ENCODE measurements at regions not wholly inside any gene's neighbourhood (a gene's known extent, or its start where the extent isn't known, plus 50 kb on each side); places are given as distances from the start of the nearest gene placed in this dataset.
A peak's percentile ranks its signal among the peaks of the same experiment; 100 is the strongest.

DNA sequence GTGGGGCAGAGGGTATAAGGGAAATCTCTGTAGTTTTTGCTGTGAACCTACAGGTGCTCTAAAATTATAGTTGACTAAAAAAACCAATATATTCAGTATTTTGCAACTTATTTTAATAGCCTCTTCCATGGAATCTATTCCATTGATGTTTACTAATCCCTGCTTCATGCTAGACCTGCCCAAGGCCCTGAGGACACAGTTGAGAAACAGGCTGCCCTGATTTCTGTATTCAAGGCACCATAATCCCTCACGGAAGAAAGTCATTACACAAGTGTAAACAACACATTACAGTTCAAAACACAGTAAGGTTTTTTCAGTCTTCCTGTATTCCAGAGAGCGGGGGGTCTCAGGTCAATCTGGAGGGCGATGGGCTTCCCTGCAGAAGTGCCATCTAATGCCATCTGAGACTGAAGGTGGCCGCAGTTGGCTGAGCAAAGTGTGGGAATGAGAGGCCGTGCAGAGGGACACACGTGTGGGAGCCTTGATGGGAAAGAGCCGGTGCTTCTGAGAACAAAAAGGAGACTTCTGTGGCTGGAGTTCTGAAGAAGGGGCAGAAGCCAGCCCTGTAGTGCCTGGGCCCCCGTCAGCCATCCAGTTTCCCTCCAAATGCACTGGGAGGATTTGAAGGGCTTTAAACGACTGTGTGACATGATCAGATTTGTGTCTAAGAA, 146.9 kb downstream of the PTPN20 start:
- WGBS, result 88% methylated on average over 9 of the region's 9 CpGs
- H3K4me1 ChIP-seq, result no peaks in the 10 kb centered on the region
- H3K36me3 ChIP-seq, result no peaks in the 10 kb centered on the region
- H3K4me3 ChIP-seq, result no peak overlapping the region
- H3K27ac ChIP-seq, result no peak overlapping the region
- no peaks in the 10 kb centered on the region for H3K9me3 ChIP-seq
- peaks cover 3% of the 10 kb centered on the region for H3K27me3 ChIP-seq
- DNase-seq (ENCODE audit: low spot score in 2 of 2), result no peak
- TF ChIP-seq EP300 (IDR thresholded peaks at IDR 0.05) (no peak), POLR2A (IDR thresholded peaks at IDR 0.05) (no peak), CTCF (IDR thresholded peaks at IDR 0.05) (no peak), POLR2AphosphoS5 (IDR thresholded peaks at IDR 0.05) (no peak)

GRCh38 chr10:47058961-47059391, 147.7 kb downstream of the PTPN20 start:
- Histone ChIP-seq H3K27ac (no peak overlapping the region), H3K27me3 (peaks cover 3% of the 10 kb centered on the region), H3K36me3 (no peaks in the 10 kb centered on the region), H3K4me1 (no peaks in the 10 kb centered on the region), H3K4me3 (no peak overlapping the region), H3K9me3 (no peaks in the 10 kb centered on the region)
- TF ChIP-seq EP300 (IDR thresholded peaks at IDR 0.05), result no peak
- TF ChIP-seq POLR2AphosphoS5 (IDR thresholded peaks at IDR 0.05), result no peak
- TF ChIP-seq POLR2A (IDR thresholded peaks at IDR 0.05), result no peak
- no peak for TF ChIP-seq CTCF (IDR thresholded peaks at IDR 0.05)
- WGBS, result 61% methylated on average over 11 of the region's 11 CpGs
- peak in 1 of 2 donors; percentile 67 for DNase-seq (ENCODE audit: low spot score in 2 of 2)

- WGBS, result 97% methylated on average over 14 of the region's 15 CpGs
- peak in 1 of 2 donors; percentile 48 for DNase-seq (ENCODE audit: low spot score in 2 of 2)
- H3K4me3 ChIP-seq, result no peak overlapping the region
Observed at GRCh38 chr10:47059606-47060311, 148.5 kb downstream of the PTPN20 start.

DNA sequence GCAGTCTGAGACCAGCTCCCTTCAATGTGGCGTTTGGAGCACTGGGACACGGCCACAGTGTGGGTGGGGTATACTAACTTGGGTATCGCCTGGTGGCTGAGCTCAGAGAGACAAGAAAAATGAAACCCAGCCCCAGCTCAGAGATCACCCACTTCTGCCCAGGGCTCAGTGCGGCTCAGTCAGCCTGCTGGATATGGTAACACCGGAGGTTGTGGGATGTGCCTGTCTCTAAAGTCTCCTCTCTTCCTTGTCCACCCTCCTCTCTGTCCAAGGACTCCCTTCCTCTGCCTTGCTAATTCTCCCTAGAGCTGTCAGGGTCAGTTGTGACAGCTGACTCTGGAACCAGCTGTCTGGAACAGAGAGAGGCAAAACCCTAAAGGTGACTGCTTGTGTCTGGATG, 149.1 kb downstream of the PTPN20 start:
- Histone ChIP-seq H3K9me3 (no peaks in the 10 kb centered on the region), H3K27ac (no peak overlapping the region), H3K4me3 (no peak overlapping the region), H3K27me3 (peaks cover 3% of the 10 kb centered on the region), H3K36me3 (no peaks in the 10 kb centered on the region), H3K4me1 (no peaks in the 10 kb centered on the region)
- 97% methylated on average over 5 of the region's 5 CpGs for WGBS
- no peak for DNase-seq (ENCODE audit: low spot score in 2 of 2)
- TF ChIP-seq POLR2AphosphoS5 (IDR thresholded peaks at IDR 0.05) (no peak), POLR2A (IDR thresholded peaks at IDR 0.05) (no peak), EP300 (IDR thresholded peaks at IDR 0.05) (no peak), CTCF (IDR thresholded peaks at IDR 0.05) (no peak)

More at GRCh38 chr10:47059606-47060311, 148.5 kb downstream of the PTPN20 start:
- Histone ChIP-seq H3K9me3 (no peaks in the 10 kb centered on the region), H3K4me1 (no peaks in the 10 kb centered on the region), H3K27ac (no peak overlapping the region), H3K27me3 (peaks cover 3% of the 10 kb centered on the region), H3K36me3 (no peaks in the 10 kb centered on the region)
- TF ChIP-seq POLR2AphosphoS5 (IDR thresholded peaks at IDR 0.05) (no peak), EP300 (IDR thresholded peaks at IDR 0.05) (no peak), CTCF (IDR thresholded peaks at IDR 0.05) (no peak), POLR2A (IDR thresholded peaks at IDR 0.05) (no peak)

DNA sequence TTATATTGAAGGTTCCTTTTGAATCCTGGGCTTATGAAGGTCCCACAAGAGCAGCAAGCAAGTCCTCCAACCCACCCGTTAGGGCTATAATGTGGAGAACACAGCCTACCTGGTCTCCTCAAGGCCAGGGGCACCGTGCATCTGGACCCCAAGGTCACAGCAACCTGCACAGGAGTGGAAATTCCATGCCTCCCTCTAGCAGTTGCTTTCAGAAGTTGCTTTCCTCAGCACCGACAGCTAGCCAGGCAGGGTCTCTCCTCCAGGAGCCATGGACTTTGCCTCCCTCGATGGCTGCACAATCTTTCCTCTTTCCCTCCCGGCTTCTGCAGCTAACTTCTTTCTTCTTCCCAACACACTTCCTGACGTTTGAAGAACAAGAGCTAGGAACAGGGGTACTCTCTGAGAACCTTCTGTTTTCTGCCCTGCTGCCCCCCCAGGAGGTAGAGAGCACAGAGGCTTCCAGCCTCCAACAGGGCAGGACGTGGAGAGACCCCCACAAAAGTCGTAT, 149.8 kb downstream of the PTPN20 start:
- H3K4me3 ChIP-seq, result no peak overlapping the region
- 88% methylated on average over 8 of the region's 8 CpGs for whole genome bisulfite sequencing
- H3K27ac ChIP-seq, result no peak overlapping the region
- H3K9me3 ChIP-seq, result no peaks in the 10 kb centered on the region
- H3K36me3 ChIP-seq, result no peaks in the 10 kb centered on the region
- H3K4me1 ChIP-seq, result no peaks in the 10 kb centered on the region
- TF ChIP-seq POLR2AphosphoS5 (IDR thresholded peaks at IDR 0.05) (no peak), EP300 (IDR thresholded peaks at IDR 0.05) (no peak), CTCF (IDR thresholded peaks at IDR 0.05) (no peak), POLR2A (IDR thresholded peaks at IDR 0.05) (no peak)
- peaks cover 3% of the 10 kb centered on the region for H3K27me3 ChIP-seq
- no peak for DNase-seq (ENCODE audit: low spot score in 2 of 2)
